PC-3 (cell line): ENCODE measurements at regions not wholly inside any gene's neighbourhood (a gene's known extent, or its start where the extent isn't known, plus 50 kb on each side); places are given as distances from the start of the nearest gene placed in this dataset.

ENCODE experiments used
- EZH2 ChIP-seq: fragments of 300-600 bp; sonication (generic); IDR thresholded peaks from one replicate; pipeline ENCODE4 v1.6.1; 2017; ENCODE audit warnings: antibody characterized with exemption, mild to moderate bottlenecking, low read length; ENCODE audit not compliant: unreplicated experiment
- TF ChIP-seq, protein P1 (sequence below): fragments of 300-600 bp; sonication (generic); conservative IDR thresholded peaks from 2 replicates; pipeline ENCODE4 v1.5.1; 2017; ENCODE audit warnings: antibody characterized with exemption, low read depth, mild to moderate bottlenecking, low read length

DNA sequence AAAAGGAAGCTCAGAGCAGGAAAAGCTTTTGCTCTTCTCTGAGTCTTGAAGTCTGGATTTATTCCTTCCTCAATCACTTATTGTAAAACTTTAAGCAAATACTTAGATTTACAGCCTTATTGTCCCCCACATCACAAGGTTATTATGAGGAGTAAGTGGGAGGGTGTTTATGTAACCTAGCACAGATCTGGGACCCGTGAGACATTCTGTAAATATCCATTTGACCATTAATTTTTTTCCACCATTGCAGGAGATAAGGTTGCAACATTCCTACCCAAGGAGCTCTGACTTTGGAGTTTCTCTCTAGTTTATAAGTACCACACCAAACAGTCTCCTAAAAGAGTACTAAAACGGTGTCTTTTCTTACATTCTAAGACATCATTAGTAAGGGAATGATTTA is 52.1 kb upstream of the CTIF start:
- TF ChIP-seq, protein P1, sequence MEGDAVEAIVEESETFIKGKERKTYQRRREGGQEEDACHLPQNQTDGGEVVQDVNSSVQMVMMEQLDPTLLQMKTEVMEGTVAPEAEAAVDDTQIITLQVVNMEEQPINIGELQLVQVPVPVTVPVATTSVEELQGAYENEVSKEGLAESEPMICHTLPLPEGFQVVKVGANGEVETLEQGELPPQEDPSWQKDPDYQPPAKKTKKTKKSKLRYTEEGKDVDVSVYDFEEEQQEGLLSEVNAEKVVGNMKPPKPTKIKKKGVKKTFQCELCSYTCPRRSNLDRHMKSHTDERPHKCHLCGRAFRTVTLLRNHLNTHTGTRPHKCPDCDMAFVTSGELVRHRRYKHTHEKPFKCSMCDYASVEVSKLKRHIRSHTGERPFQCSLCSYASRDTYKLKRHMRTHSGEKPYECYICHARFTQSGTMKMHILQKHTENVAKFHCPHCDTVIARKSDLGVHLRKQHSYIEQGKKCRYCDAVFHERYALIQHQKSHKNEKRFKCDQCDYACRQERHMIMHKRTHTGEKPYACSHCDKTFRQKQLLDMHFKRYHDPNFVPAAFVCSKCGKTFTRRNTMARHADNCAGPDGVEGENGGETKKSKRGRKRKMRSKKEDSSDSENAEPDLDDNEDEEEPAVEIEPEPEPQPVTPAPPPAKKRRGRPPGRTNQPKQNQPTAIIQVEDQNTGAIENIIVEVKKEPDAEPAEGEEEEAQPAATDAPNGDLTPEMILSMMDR, result no peak
- no peak for TF ChIP-seq EZH2
